Fibroblast of lung (primary cell): ENCODE measurements at regions not wholly inside any gene's neighbourhood (a gene's known extent, or its start where the extent isn't known, plus 50 kb on each side); places are given as distances from the start of the nearest gene placed in this dataset.

ENCODE experiments used
- DNase-seq, 2 donors: peaks; one replicate each; pipeline versions ENCODE4 v3.0.0 to v3.0.0-alpha.2; 2010; ENCODE audit warnings: low read depth in 2 of 2
- H2AFZ ChIP-seq: 2 replicates; pipeline ENCODE4 v1.5.1; 2012; ENCODE audit warnings: low read length, control low read depth, inconsistent platforms
- H3K27ac ChIP-seq: 2 replicates; pipeline ENCODE4 v1.5.1; 2011; ENCODE audit warnings: low read length, control low read depth; ENCODE audit not compliant: insufficient read depth
- H3K27me3 ChIP-seq: 2 replicates; pipeline ENCODE4 v1.5.1; 2011; ENCODE audit warnings: mild to moderate bottlenecking, low read length; ENCODE audit not compliant: control insufficient read depth, insufficient read depth
- H3K36me3 ChIP-seq: 2 replicates; pipeline ENCODE4 v1.5.1; 2011; ENCODE audit warnings: low read length; ENCODE audit not compliant: control insufficient read depth, insufficient read depth
- H3K4me1 ChIP-seq: 2 replicates; pipeline ENCODE4 v1.5.1; 2011; ENCODE audit warnings: low read length; ENCODE audit not compliant: control insufficient read depth, insufficient read depth; ENCODE audit errors: extremely low read depth
- H3K4me2 ChIP-seq: 2 replicates; pipeline ENCODE4 v1.5.1; 2011; ENCODE audit warnings: low read length, control low read depth; ENCODE audit not compliant: insufficient read depth; ENCODE audit errors: extremely low read depth
- H3K4me3 ChIP-seq, 4 experiments: fragments of 200-600 bp in 1 of 4; sonication (generic) in 1 of 4; replicated peaks in 1 of 4; 2 replicates each; pipeline ENCODE4 v1.5.1; 2011 to 2016; ENCODE audit warnings: low read length in 4 of 4, low read depth in 3 of 4, mild to moderate bottlenecking in 3 of 4, control low read depth in 2 of 4, inconsistent platforms in 1 of 4, mixed read lengths in 1 of 4; ENCODE audit not compliant: insufficient read depth in 1 of 4; ENCODE audit errors: control extremely low read depth in 1 of 4
- H3K79me2 ChIP-seq: 2 replicates; pipeline ENCODE4 v1.5.1; 2012; ENCODE audit warnings: mild to moderate bottlenecking, low read length, inconsistent platforms; ENCODE audit not compliant: control insufficient read depth, insufficient read depth
- H3K9ac ChIP-seq: 2 replicates; pipeline ENCODE4 v1.5.1; 2011; ENCODE audit warnings: mild to moderate bottlenecking, low read length, control low read depth; ENCODE audit not compliant: insufficient read depth
- H3K9me3 ChIP-seq: 2 replicates; pipeline ENCODE4 v1.5.1; 2012; ENCODE audit warnings: low read depth, low read length; ENCODE audit not compliant: control insufficient read depth, insufficient read depth
- H4K20me1 ChIP-seq: 2 replicates; pipeline ENCODE4 v1.5.1; 2011; ENCODE audit warnings: low read length; ENCODE audit not compliant: control insufficient read depth, insufficient read depth; ENCODE audit errors: extremely low read depth
- CTCF ChIP-seq, 2 donors: IDR thresholded peaks in 1 of 2; conservative IDR thresholded peaks in 1 of 2; 1 replicate in 1 of 2; 2 replicates in 1 of 2; pipeline ENCODE4 v1.5.1; 2011 to 2012; ENCODE audit warnings: low read length in 2 of 2, control low read depth in 1 of 2, inconsistent platforms in 1 of 2, low read depth in 1 of 2, mild to moderate bottlenecking in 1 of 2
- EZH2 ChIP-seq: IDR thresholded peaks from 2 replicates; pipeline ENCODE4 v1.5.1; 2012; ENCODE audit warnings: low read length, control low read depth, mild to moderate bottlenecking; ENCODE audit errors: missing control alignments

GRCh38 chr4:29521281-29521680 is 1198.9 kb upstream of the PCDH7 start:
- H3K9me3 ChIP-seq, result no peaks in the 10 kb centered on the region
- DNase-seq, result no peak
- H3K9ac ChIP-seq, result no peak overlapping the region
- H3K27me3 ChIP-seq, result no peaks in the 10 kb centered on the region
- no peaks in the 10 kb centered on the region for H3K36me3 ChIP-seq
- H4K20me1 ChIP-seq, result no peaks in the 10 kb centered on the region
- H2AFZ ChIP-seq, result no peak overlapping the region
- no peak overlapping the region for H3K4me2 ChIP-seq
- TF ChIP-seq EZH2 (no peak), CTCF (conservative IDR thresholded peaks at IDR 0.05 in 1 of 2, IDR thresholded peaks at IDR 0.05 in 1 of 2; ENCODE audit: low read depth in 1 of 2, low read length in 2 of 2) (no peak)
- no peaks in the 10 kb centered on the region for H3K79me2 ChIP-seq
- H3K4me1 ChIP-seq, result no peaks in the 10 kb centered on the region
- H3K4me3 ChIP-seq, result no peak overlapping the region
- no peak overlapping the region for H3K27ac ChIP-seq

- Histone ChIP-seq H3K27ac (no peak overlapping the region), H4K20me1 (no peaks in the 10 kb centered on the region), H3K36me3 (no peaks in the 10 kb centered on the region), H3K4me3 (no peak overlapping the region), H3K27me3 (no peaks in the 10 kb centered on the region), H3K79me2 (no peaks in the 10 kb centered on the region), H2AFZ (no peak overlapping the region), H3K9me3 (no peaks in the 10 kb centered on the region), H3K4me1 (no peaks in the 10 kb centered on the region), H3K9ac (no peak overlapping the region), H3K4me2 (no peak overlapping the region)
- DNase-seq, result no peak
- TF ChIP-seq EZH2 (no peak), CTCF (conservative IDR thresholded peaks at IDR 0.05 in 1 of 2, IDR thresholded peaks at IDR 0.05 in 1 of 2; ENCODE audit: low read depth in 1 of 2, low read length in 2 of 2) (no peak)
Measured at GRCh38 chr4:29536745-29537144, 1183.4 kb upstream of the PCDH7 start.

GRCh38 chr4:29538889-29539646 is 1181.1 kb upstream of the PCDH7 start:
- Histone ChIP-seq H3K4me1 (no peaks in the 10 kb centered on the region), H3K36me3 (no peaks in the 10 kb centered on the region), H3K4me2 (no peak overlapping the region), H2AFZ (no peak overlapping the region), H3K9me3 (no peaks in the 10 kb centered on the region), H3K79me2 (no peaks in the 10 kb centered on the region), H3K27me3 (no peaks in the 10 kb centered on the region), H3K9ac (no peak overlapping the region), H3K4me3 (no peak overlapping the region), H4K20me1 (no peaks in the 10 kb centered on the region), H3K27ac (no peak overlapping the region)
- peak in 1 of 2 donors; percentile 72 for DNase-seq
- TF ChIP-seq CTCF (conservative IDR thresholded peaks at IDR 0.05 in 1 of 2, IDR thresholded peaks at IDR 0.05 in 1 of 2; ENCODE audit: low read depth in 1 of 2, low read length in 2 of 2) (no peak), EZH2 (no peak)
